Epithelial cell of esophagus (primary cell): ENCODE measurements at regions not wholly inside any gene's neighbourhood (a gene's known extent, or its start where the extent isn't known, plus 50 kb on each side); places are given as distances from the start of the nearest gene placed in this dataset.

Experiments used
- DNase-seq: peaks from one replicate; pipeline ENCODE4 v3.0.0; 2010; ENCODE audit warnings: low read depth
- H3K4me3 ChIP-seq: 2 replicates; pipeline ENCODE4 v1.5.1; 2011; ENCODE audit warnings: mild to moderate bottlenecking, low read length, control low read depth
- CTCF ChIP-seq: IDR thresholded peaks from 2 replicates; pipeline ENCODE4 v1.5.1; 2011; ENCODE audit warnings: low read depth, mild to moderate bottlenecking, low read length, control low read depth, inconsistent platforms; ENCODE audit not compliant: insufficient read depth; ENCODE audit errors: missing control alignments

GRCh38 chr5:57338868-57339340, 143.7 kb downstream of the ACTBL2 start:
- no peak for DNase-seq
- H3K4me3 ChIP-seq, result no peak overlapping the region
- TF ChIP-seq CTCF, result no peak

GRCh38 chr5:57338068-57338867, 144.3 kb downstream of the ACTBL2 start:
- TF ChIP-seq CTCF, result peak; percentile 42
- H3K4me3 ChIP-seq, result no peak overlapping the region
- DNase-seq, result peak; percentile 45

- TF ChIP-seq CTCF, result no peak
- no peak overlapping the region for H3K4me3 ChIP-seq
- peak; percentile 82 for DNase-seq
Measured at GRCh38 chr5:57335092-57335660, 147.4 kb downstream of the ACTBL2 start.

- TF ChIP-seq CTCF, result no peak
- no peak overlapping the region for H3K4me3 ChIP-seq
- DNase-seq, result no peak
Measured at GRCh38 chr5:57334475-57334874, 148.1 kb downstream of the ACTBL2 start.

GRCh38 chr5:57332361-57332760, 150.2 kb downstream of the ACTBL2 start:
- DNase-seq, result no peak
- H3K4me3 ChIP-seq, result no peak overlapping the region
- TF ChIP-seq CTCF, result no peak

GRCh38 chr5:57327561-57328367, 153.9 kb downstream of the GPBP1 start:
- peak; percentile 5 for TF ChIP-seq CTCF
- no peak overlapping the region for H3K4me3 ChIP-seq
- DNase-seq, result peak; percentile 98
